Ovary (tissue), 7 donors: ENCODE measurements at regions not wholly inside any gene's neighbourhood (a gene's known extent, or its start where the extent isn't known, plus 50 kb on each side); places are given as distances from the start of the nearest gene placed in this dataset.

Experiments used
- DNase-seq, 5 donors: peaks; one replicate each; pipeline ENCODE4 v3.0.0-alpha.2; 2019 to 2020
- H3K27ac ChIP-seq, 2 donors: fragments of 200-600 bp; one replicate each; pipeline versions ENCODE4 v1.5.1 to v1.8.0; 2019 to 2022
- H3K27me3 ChIP-seq: fragments of 200-600 bp; one replicate; pipeline ENCODE4 v1.8.0; 2022
- H3K36me3 ChIP-seq: fragments of 200-600 bp; sonication (generic); one replicate; pipeline ENCODE4 v1.5.1; 2019
- H3K4me1 ChIP-seq: one replicate; pipeline ENCODE4 v1.8.1; 2013; ENCODE audit warnings: mild to moderate bottlenecking, moderate library complexity; ENCODE audit not compliant: insufficient read depth
- H3K4me3 ChIP-seq: fragments of 200-600 bp; sonication (generic); one replicate; pipeline ENCODE4 v1.5.1; 2017
- H3K9me3 ChIP-seq, 2 donors: fragments of 200-600 bp in 1 of 2; sonication (generic) in 1 of 2; one replicate each; pipeline versions ENCODE4 v1.5.1 to v1.8.1; 2013 to 2019; ENCODE audit warnings: mild to moderate bottlenecking in 1 of 2, moderate library complexity in 1 of 2
- CTCF ChIP-seq, 3 donors: fragments of 450-650 bp in 2 of 3; fragments of 200-600 bp in 1 of 3; IDR thresholded peaks; one replicate each; pipeline versions ENCODE4 v1.5.1 to v1.8.0; 2016 to 2022; ENCODE audit warnings: antibody characterized with exemption in 3 of 3, mild to moderate bottlenecking in 1 of 3
- EP300 ChIP-seq: sonication (generic); formaldehyde crosslinking; IDR thresholded peaks from one replicate; pipeline ENCODE4 v1.6.1; 2017; ENCODE audit warnings: antibody characterized with exemption
- POLR2A ChIP-seq: fragments of 450-650 bp; IDR thresholded peaks from one replicate; pipeline ENCODE4 v1.6.1; 2017; ENCODE audit warnings: antibody characterized with exemption, mild to moderate bottlenecking, moderate library complexity
- WGBS, 3 donors: extraction: QIAGEN DNeasy Blood & Tissue Kit in 1 of 3; methylation state at CpG; one replicate each; pipeline versions ENCODE4 v1.1.5 to v1.1.7; 2013 to 2017; 5-methylcytosine and 5-hydroxymethylcytosine counted together
- intact Hi-C, 4 donors: fragments of 100-400 bp; cut with DNase I; formaldehyde crosslinking; loops; one replicate each; pipeline versions ENCODE4 v1.11.0 to v1.15.1; 2022 to 2023
- donor health status: DM: no; HTN: no; CAD: no; lungs with moderate emphysema.
- donor health status: DM: no; HTN: no; CAD: no.
- donor health status: Bipolar disorder and iron deficiency.
- donor health status: DM: no; HTN: no; CAD: no.
- donor health status: DM: yes; HTN: yes; CAD: no.

GRCh38 chr12:92010853-92011701 is 134.6 kb downstream of the BTG1 start:
- intact Hi-C loops: no loop called here
- no peaks in the 10 kb centered on the region for H3K4me1 ChIP-seq
- no peaks in the 10 kb centered on the region for H3K36me3 ChIP-seq
- H3K9me3 ChIP-seq: no peaks in the 10 kb centered on the region
- TF ChIP-seq CTCF (IDR thresholded peaks at IDR 0.05) (no peak), EP300 (no peak)
- H3K27ac ChIP-seq: no peak overlapping the region
- no peak overlapping the region for H3K4me3 ChIP-seq
- WGBS, 3 donors: 70 to 84% (median 83%) methylated on average over 10 of the region's 10 CpGs
- no peaks in the 10 kb centered on the region for H3K27me3 ChIP-seq
- no peak for DNase-seq

- Histone ChIP-seq H3K27ac (no peak overlapping the region), H3K27me3 (no peaks in the 10 kb centered on the region), H3K36me3 (no peaks in the 10 kb centered on the region), H3K4me3 (no peak overlapping the region), H3K9me3 (no peaks in the 10 kb centered on the region), H3K4me1 (no peaks in the 10 kb centered on the region)
- intact Hi-C loops: no loop called here
- DNase-seq: no peak
- TF ChIP-seq POLR2A (no peak), EP300 (no peak), CTCF (IDR thresholded peaks at IDR 0.05) (no peak)
- 82 to 91% (median 87%) methylated on average over 2 of the region's 2 CpGs for WGBS, 3 donors
Measured at GRCh38 chr12:92010368-92010767, 135.3 kb downstream of the BTG1 start.

GRCh38 chr12:92008345-92008744 is 137.3 kb downstream of the BTG1 start:
- no peaks in the 10 kb centered on the region for H3K36me3 ChIP-seq
- intact Hi-C loops: no loop called here
- H3K9me3 ChIP-seq: no peaks in the 10 kb centered on the region
- TF ChIP-seq CTCF (IDR thresholded peaks at IDR 0.05) (no peak), EP300 (no peak), POLR2A (no peak)
- no peak overlapping the region for H3K27ac ChIP-seq
- no peak for DNase-seq
- H3K4me3 ChIP-seq: no peak overlapping the region
- no peaks in the 10 kb centered on the region for H3K4me1 ChIP-seq
- no peaks in the 10 kb centered on the region for H3K27me3 ChIP-seq
- 80 to 86% (median 86%) methylated on average over 5 of the region's 5 CpGs for WGBS, 3 donors

- Histone ChIP-seq H3K4me1 (peaks cover 2% of the 10 kb centered on the region), H3K27ac (no peak overlapping the region), H3K4me3 (no peak overlapping the region), H3K36me3 (no peaks in the 10 kb centered on the region), H3K9me3 (no peaks in the 10 kb centered on the region), H3K27me3 (no peaks in the 10 kb centered on the region)
- no peak for DNase-seq
- intact Hi-C loops: no loop called here
- no peak for TF ChIP-seq EP300
- no peak for TF ChIP-seq CTCF (IDR thresholded peaks at IDR 0.05)
- no peak for TF ChIP-seq POLR2A
- WGBS, 3 donors: 96 to 98% (median 97%) methylated on average over 9 of the region's 9 CpGs
Measured at GRCh38 chr12:92007787-92008186, 137.9 kb downstream of the BTG1 start.
